ENCODE measurements at regions not wholly inside any gene's neighbourhood (a gene's known extent, or its start where the extent isn't known, plus 50 kb on each side); places are given as distances from the start of the nearest gene placed in this dataset.

DNA sequence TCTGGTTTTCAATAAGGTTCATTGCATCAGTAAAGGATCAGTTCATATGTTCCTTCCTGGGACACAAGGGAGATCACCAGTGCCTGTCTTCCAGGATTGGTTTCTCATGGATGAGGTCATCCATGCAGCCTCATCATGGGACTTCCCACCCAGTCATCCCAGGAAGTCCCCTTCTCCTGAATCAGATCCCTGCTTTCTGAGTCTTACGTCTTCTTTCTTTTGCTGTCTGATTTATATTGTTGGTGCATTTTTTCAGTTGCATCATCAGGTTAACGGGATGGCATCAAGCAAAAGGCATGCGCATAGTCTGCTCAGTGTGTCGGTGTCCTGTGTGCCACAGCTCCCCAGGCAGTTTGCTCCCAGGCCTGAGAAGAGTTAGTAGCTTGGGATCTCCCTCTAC is 105.9 kb downstream of the SOX11 start:
- Histone ChIP-seq H2BK120ac (ENCODE audit: low read depth, low read length, poor library complexity, severe bottlenecking) (no peak overlapping the region), H3K14ac (ENCODE audit: insufficient read depth, low read length) (no peak overlapping the region), H3K4me2 (ENCODE audit: insufficient read depth, insufficient read length, low read length) (no peak overlapping the region), H4K91ac (ENCODE audit: insufficient read length, low read depth, low read length) (no peak overlapping the region), H4K8ac (replicated peaks; ENCODE audit: insufficient read length, low read depth, low read length) (no peak overlapping the region), H4K5ac (ENCODE audit: insufficient read length, low read depth, low read length) (no peak overlapping the region), H3K4me1 (ENCODE audit: insufficient read depth, low read length) (no peaks in the 10 kb centered on the region), H3K18ac (ENCODE audit: insufficient read length, low read depth, low read length) (no peak overlapping the region), H4K20me1 (ENCODE audit: control insufficient read depth, insufficient read depth, insufficient read length) (no peaks in the 10 kb centered on the region), H2BK20ac (ENCODE audit: low read depth, low read length, poor library complexity, severe bottlenecking) (no peak overlapping the region), H3K79me1 (ENCODE audit: insufficient read depth, low read depth, low read length, poor library complexity, severe bottlenecking) (no peaks in the 10 kb centered on the region), H2AFZ (ENCODE audit: low read length) (no peak overlapping the region), H3K56ac (ENCODE audit: insufficient read length, low read depth, low read length) (no peak overlapping the region), H3K23ac (ENCODE audit: insufficient read length, low read depth, low read length) (no peak overlapping the region), H3K4ac (ENCODE audit: low read depth, low read length) (no peak overlapping the region), H3K9me3 (ENCODE audit: control insufficient read depth, low read depth, low read length) (peaks cover 5% of the 10 kb centered on the region), H2BK15ac (ENCODE audit: low read depth, low read length) (no peak overlapping the region), H3K23me2 (ENCODE audit: insufficient read length, low read depth, low read length, poor library complexity, severe bottlenecking) (no peaks in the 10 kb centered on the region), H2BK12ac (ENCODE audit: insufficient read length, low read depth, low read length) (no peak overlapping the region), H3K79me2 (ENCODE audit: insufficient read depth, low read length) (no peaks in the 10 kb centered on the region), H3T11ph (ENCODE audit: low read length) (no peak overlapping the region), H2BK5ac (ENCODE audit: insufficient read length, low read length) (no peak overlapping the region), H2AK5ac (ENCODE audit: insufficient read length, low read length) (no peak overlapping the region), H3K27me3 (ENCODE audit: insufficient read depth, low read length) (no peaks in the 10 kb centered on the region), H3K27ac (ENCODE audit: insufficient read length, low read depth, low read length) (no peak overlapping the region), H3K9ac (ENCODE audit: extremely low read depth, insufficient read length, low read length) (no peak overlapping the region)
- no peak for DNase-seq
- no peaks in the 10 kb centered on the region for H3K27me3 Mint-ChIP-seq (ENCODE audit: low read depth)
- H3K4me3 Mint-ChIP-seq, result no peak overlapping the region
- WGBS (ENCODE audit: extremely low coverage, insufficient read length, low lambda C conversion rate), result no CpG with 5 or more reads among the region's 4 CpGs
- peaks cover 12 to 18% (median 16%) of the 10 kb centered on the region in 3 experiments for H3K36me3 Mint-ChIP-seq (ENCODE audit: insufficient read depth in 1 of 3, low read depth in 3 of 3)
- H3K27ac Mint-ChIP-seq, result no peak overlapping the region
- TF ChIP-seq, protein P1, sequence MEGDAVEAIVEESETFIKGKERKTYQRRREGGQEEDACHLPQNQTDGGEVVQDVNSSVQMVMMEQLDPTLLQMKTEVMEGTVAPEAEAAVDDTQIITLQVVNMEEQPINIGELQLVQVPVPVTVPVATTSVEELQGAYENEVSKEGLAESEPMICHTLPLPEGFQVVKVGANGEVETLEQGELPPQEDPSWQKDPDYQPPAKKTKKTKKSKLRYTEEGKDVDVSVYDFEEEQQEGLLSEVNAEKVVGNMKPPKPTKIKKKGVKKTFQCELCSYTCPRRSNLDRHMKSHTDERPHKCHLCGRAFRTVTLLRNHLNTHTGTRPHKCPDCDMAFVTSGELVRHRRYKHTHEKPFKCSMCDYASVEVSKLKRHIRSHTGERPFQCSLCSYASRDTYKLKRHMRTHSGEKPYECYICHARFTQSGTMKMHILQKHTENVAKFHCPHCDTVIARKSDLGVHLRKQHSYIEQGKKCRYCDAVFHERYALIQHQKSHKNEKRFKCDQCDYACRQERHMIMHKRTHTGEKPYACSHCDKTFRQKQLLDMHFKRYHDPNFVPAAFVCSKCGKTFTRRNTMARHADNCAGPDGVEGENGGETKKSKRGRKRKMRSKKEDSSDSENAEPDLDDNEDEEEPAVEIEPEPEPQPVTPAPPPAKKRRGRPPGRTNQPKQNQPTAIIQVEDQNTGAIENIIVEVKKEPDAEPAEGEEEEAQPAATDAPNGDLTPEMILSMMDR (conservative IDR thresholded peaks at IDR 0.05), result no peak
- peaks cover 2 to 6% of the 10 kb centered on the region in 2 experiments; a peak in 2 of 4 replicates for H3K4me1 Mint-ChIP-seq
- peaks cover 19 to 21% of the 10 kb centered on the region in 2 experiments for H3K9me3 Mint-ChIP-seq

Data from H9 (cell line).